Subcutaneous abdominal adipose tissue (tissue), 5 donors: ENCODE measurements at regions not wholly inside any gene's neighbourhood (a gene's known extent, or its start where the extent isn't known, plus 50 kb on each side); places are given as distances from the start of the nearest gene placed in this dataset.
"Not testable (repeated sequence)": the region's sequence is repeated elsewhere in the genome, so short reads cannot be mapped to it uniquely, and the experiment has no call there.

Experiments
- H3K27ac ChIP-seq: one replicate; pipeline ENCODE4 v1.7.0; 2013; ENCODE audit warnings: low read depth, mild to moderate bottlenecking, inconsistent platforms, low read length, moderate library complexity
- H3K27me3 ChIP-seq, 5 donors: one replicate each; pipeline ENCODE4 v1.7.0; 2013; ENCODE audit warnings: low read length in 5 of 5, inconsistent platforms in 1 of 5; ENCODE audit not compliant: control insufficient read depth in 5 of 5, insufficient read depth in 4 of 5
- H3K36me3 ChIP-seq, 5 donors: one replicate each; pipeline ENCODE4 v1.7.0; 2013; ENCODE audit warnings: low read length in 5 of 5; ENCODE audit not compliant: control insufficient read depth in 5 of 5, insufficient read depth in 5 of 5
- H3K4me1 ChIP-seq, 5 donors: one replicate each; pipeline ENCODE4 v1.7.0; 2013; ENCODE audit warnings: low read length in 5 of 5, mild to moderate bottlenecking in 3 of 5, moderate library complexity in 1 of 5; ENCODE audit not compliant: control insufficient read depth in 5 of 5, insufficient read depth in 5 of 5
- H3K4me3 ChIP-seq, 5 donors: one replicate each; pipeline ENCODE4 v1.7.0; 2013; ENCODE audit warnings: low read length in 5 of 5, low read depth in 1 of 5
- H3K9ac ChIP-seq, 5 donors: one replicate each; pipeline ENCODE4 v1.7.0; 2013; ENCODE audit warnings: low read length in 5 of 5, mild to moderate bottlenecking in 4 of 5, moderate library complexity in 3 of 5
- H3K9me3 ChIP-seq, 5 donors: one replicate each; pipeline ENCODE4 v1.7.0; 2013; ENCODE audit warnings: low read length in 5 of 5; ENCODE audit not compliant: control insufficient read depth in 5 of 5
- donor health status: healthy.
- donor health status: healthy.
- donor health status: healthy.
- donor health status: healthy.
- donor health status: healthy.

DNA sequence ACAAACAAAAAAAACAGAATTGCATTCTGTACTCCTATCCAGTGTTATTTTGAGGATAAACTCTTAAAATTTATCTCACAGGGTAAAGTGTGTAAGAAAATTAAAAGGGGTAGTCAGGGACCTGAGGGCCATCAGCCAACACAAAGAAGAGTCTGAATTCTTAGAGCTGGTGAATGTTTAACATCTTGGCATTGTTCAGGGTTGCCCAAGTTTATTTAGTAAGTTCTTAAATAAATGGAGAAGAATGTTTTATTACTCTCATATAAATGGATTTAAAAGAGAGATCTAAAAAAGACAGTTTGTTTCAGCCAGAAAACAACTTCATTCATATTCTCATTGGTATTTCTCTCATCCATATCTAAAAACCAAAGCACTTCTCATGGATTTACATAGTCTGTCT, 171.7 kb downstream of the LACC1 start:
- no peaks in the 10 kb centered on the region for H3K9me3 ChIP-seq
- no peaks in the 10 kb centered on the region for H3K27me3 ChIP-seq
- no peaks in the 10 kb centered on the region for H3K36me3 ChIP-seq
- H3K27ac ChIP-seq, result no peak overlapping the region
- H3K4me3 ChIP-seq, result no peak overlapping the region
- no peak overlapping the region for H3K9ac ChIP-seq
- peaks cover 0 to 5% (median 0%) of the 10 kb centered on the region in 5 donors for H3K4me1 ChIP-seq

DNA sequence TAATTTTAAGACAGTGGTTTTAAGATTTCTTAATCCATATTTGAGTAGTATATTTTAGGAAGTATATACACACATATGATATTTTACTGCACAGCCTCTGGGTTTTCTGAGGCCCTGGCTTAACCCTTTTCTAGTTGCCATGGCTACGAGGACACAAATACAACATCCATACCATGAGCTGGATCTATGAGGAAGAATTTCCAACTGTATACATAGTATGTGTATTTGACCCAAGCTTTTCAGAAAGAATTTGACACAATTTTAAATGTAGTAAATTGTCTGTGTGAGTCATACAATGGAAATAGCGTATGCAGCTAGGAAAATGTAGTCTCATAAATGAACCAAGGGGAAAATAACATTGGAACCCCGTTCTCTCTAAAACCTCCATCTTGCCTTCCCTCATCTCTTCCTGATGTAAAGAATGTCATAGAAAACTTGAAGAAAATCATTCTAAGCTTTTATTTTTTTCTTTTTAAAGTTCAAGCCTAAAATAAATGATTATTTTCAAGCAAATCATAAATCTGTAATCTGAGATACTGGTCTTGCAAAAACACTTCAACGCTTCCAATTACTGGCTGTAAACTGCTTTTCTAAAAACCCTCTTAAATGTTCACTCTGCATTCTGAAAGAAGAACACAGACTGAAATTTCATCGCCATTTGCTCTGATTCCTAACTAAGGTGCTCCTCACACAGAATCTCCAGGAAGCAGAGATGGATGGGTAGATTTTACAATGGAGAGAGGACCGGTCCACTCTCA, 172.4 kb downstream of the LACC1 start:
- H3K27ac ChIP-seq, result no peak overlapping the region
- no peak overlapping the region for H3K4me3 ChIP-seq
- no peaks in the 10 kb centered on the region for H3K36me3 ChIP-seq
- no peak overlapping the region for H3K9ac ChIP-seq
- no peaks in the 10 kb centered on the region for H3K27me3 ChIP-seq
- peaks cover 0 to 5% (median 0%) of the 10 kb centered on the region in 5 donors for H3K4me1 ChIP-seq
- no peaks in the 10 kb centered on the region for H3K9me3 ChIP-seq

- H3K4me1 ChIP-seq, result peaks cover 0 to 5% (median 0%) of the 10 kb centered on the region in 5 donors
- H3K27ac ChIP-seq, result no peak overlapping the region
- no peak overlapping the region for H3K4me3 ChIP-seq
Measured at GRCh38 chr13:44052780-44053184, 173.1 kb downstream of the LACC1 start.

DNA sequence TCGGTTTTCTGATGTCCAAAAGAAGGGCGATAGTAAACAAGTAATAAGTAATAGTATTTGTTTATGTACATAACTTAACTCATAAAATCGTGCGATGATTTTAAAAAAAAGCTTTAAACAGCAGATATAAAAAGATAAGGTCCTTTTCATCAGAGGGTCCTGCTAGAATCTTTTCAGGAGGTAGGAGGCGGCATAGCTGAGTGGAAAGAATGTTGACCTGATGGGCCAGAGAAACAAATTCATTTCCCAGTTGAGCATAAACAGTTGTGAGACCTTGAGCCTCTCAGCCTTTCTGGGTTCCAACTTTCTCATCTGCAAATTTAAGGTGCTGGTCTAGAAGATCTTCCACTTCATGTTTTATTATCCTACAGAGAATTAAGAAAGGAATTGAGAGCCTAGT, 173.5 kb downstream of the LACC1 start:
- Histone ChIP-seq H3K9me3 (no peaks in the 10 kb centered on the region), H3K27me3 (no peaks in the 10 kb centered on the region), H3K9ac (no peak overlapping the region), H3K4me3 (no peak overlapping the region), H3K27ac (no peak overlapping the region), H3K36me3 (no peaks in the 10 kb centered on the region), H3K4me1 (peaks cover 0 to 5% (median 0%) of the 10 kb centered on the region in 5 donors)

More at GRCh38 chr13:44052780-44053184, 173.1 kb downstream of the LACC1 start:
- Histone ChIP-seq H3K9me3 (no peaks in the 10 kb centered on the region), H3K36me3 (no peaks in the 10 kb centered on the region), H3K9ac (no peak overlapping the region), H3K27me3 (no peaks in the 10 kb centered on the region)

DNA sequence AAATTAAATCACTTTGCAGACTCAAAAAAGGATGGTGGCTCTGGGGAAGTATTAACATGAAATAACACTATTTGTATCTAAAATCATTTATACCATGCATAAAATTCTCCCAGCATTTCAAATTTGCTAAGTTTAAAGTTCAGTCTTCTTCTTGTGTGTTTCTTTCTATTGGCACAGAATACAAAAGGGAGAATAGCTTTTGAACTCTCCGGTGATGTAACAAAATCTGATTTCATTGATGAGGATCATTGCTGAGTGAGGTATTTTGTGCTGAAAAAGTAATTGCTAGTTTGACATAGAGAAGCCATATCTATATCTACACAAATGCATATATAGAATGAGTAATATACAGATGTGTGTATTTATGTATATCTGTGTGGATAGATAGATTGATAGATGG, 174.8 kb downstream of the LACC1 start:
- H3K4me3 ChIP-seq, result no peak overlapping the region

GRCh38 chr13:44055681-44056080, 176.0 kb downstream of the LACC1 start:
- not testable (repeated sequence) for H3K36me3 ChIP-seq, H3K9ac ChIP-seq, H3K9me3 ChIP-seq, H3K4me1 ChIP-seq, H3K4me3 ChIP-seq, H3K27me3 ChIP-seq, H3K27ac ChIP-seq

More for the DNA sequence above, 174.8 kb downstream of the LACC1 start:
- Histone ChIP-seq H3K9ac (no peak overlapping the region), H3K27ac (no peak overlapping the region), H3K36me3 (no peaks in the 10 kb centered on the region), H3K9me3 (no peaks in the 10 kb centered on the region), H3K4me1 (no peaks in the 10 kb centered on the region), H3K27me3 (no peaks in the 10 kb centered on the region)

DNA sequence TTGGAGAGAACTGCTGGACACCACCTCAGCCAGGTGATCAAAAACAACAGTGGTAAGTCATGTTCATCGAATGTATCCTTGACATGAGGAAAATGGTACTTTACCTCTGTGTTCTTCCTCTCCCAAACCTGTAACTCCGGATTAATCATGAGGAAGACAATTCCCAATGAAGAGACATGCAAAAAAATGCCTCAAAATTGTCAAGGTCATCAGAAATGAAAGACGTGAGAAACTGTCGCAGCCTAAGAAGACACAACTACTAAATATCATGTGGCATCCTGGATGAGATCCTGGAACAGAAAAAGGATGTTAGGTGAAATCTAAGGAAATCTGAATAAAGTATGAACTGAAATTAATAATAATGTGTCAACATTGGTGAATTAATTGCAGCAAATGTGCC, 178.4 kb downstream of the LACC1 start:
- Histone ChIP-seq H3K27me3 (peaks cover 0 to 2% (median 0%) of the 10 kb centered on the region in 5 donors), H3K9ac (no peak overlapping the region), H3K36me3 (no peaks in the 10 kb centered on the region), H3K27ac (no peak overlapping the region), H3K4me1 (no peaks in the 10 kb centered on the region), H3K4me3 (no peak overlapping the region), H3K9me3 (no peaks in the 10 kb centered on the region)

DNA sequence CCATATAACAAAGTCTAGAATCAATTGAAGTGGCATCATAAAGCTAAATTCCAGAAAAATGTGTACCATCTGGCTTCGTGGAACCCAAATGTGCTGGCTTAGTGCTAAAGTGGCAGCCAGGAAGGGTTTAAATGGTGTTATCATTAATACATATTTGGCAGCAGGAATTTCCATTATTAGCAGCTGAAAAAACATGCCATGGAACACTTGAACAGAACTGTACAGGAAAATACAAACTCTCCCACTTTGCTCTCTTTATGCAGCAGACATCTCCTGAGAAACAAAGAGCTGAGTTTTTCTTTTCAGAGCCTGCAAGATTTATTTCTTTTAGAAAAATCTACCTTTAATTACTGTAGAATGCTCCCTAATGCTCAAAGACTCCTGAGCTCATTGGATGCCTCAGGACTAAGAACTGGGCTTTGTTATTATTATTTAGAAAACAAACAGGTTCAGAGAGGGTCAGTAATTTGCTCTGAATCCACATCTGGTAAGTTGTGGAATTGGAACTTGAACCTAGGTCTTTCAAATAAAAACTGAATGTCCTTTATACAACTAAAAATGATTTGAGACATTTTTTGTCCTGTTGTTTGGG, 179.0 kb downstream of the LACC1 start:
- peaks cover 0 to 2% (median 0%) of the 10 kb centered on the region in 5 donors for H3K27me3 ChIP-seq
- H3K4me1 ChIP-seq, result no peaks in the 10 kb centered on the region
- no peak overlapping the region for H3K9ac ChIP-seq
- H3K27ac ChIP-seq, result no peak overlapping the region
- no peak overlapping the region for H3K4me3 ChIP-seq
- H3K36me3 ChIP-seq, result no peaks in the 10 kb centered on the region
- H3K9me3 ChIP-seq, result no peaks in the 10 kb centered on the region

GRCh38 chr13:44061876-44062275, 182.2 kb downstream of the LACC1 start:
- Histone ChIP-seq H3K4me3 (no peak overlapping the region), H3K27ac (no peak overlapping the region), H3K9me3 (no peaks in the 10 kb centered on the region), H3K36me3 (no peaks in the 10 kb centered on the region), H3K4me1 (no peaks in the 10 kb centered on the region), H3K9ac (no peak overlapping the region), H3K27me3 (peaks cover 0 to 5% (median 0%) of the 10 kb centered on the region in 5 donors)

DNA sequence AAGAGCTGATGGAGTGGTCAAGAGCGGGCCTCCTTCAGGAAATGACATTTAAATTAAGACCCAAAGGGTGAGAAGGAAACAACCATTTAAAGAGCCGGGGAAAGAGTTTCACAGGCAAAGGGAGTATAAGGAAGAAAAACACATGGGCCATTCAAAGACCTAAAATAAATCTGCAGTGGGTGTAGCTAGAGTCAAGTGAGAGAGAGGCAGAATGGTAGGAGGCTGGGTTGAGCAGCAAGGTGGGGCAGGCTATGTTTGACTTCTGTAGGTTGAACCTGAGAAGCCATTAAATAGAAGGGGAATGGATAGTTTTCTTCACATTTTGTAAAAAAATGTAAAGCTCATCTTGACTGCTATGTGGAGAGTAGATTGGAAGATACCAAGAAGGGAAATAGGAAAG, 183.8 kb downstream of the LACC1 start:
- H3K9ac ChIP-seq, result no peak overlapping the region
- no peaks in the 10 kb centered on the region for H3K9me3 ChIP-seq
- H3K4me3 ChIP-seq, result no peak overlapping the region
- H3K36me3 ChIP-seq, result no peaks in the 10 kb centered on the region
- H3K4me1 ChIP-seq, result no peaks in the 10 kb centered on the region
- no peak overlapping the region for H3K27ac ChIP-seq
- peaks cover 0 to 5% (median 0%) of the 10 kb centered on the region in 5 donors for H3K27me3 ChIP-seq
